Hematopoietic multipotent progenitor cell treated with erythropoietin and hydrocortisone succinate and interleukin-3 and kit ligand, for 6 days (in vitro differentiated cells): ENCODE measurements at regions not wholly inside any gene's neighbourhood (a gene's known extent, or its start where the extent isn't known, plus 50 kb on each side); places are given as distances from the start of the nearest gene placed in this dataset.
"Not testable (repeated sequence)": the region's sequence is repeated elsewhere in the genome, so short reads cannot be mapped to it uniquely, and the experiment has no call there.

Experiments used
- DNase-seq: peaks from one replicate; pipeline ENCODE4 v3.0.0-alpha.2; 2015

- peak; percentile 9 for DNase-seq
Observed at GRCh38 chr16:31754998-31755615, 118.5 kb upstream of the ZNF267 start.

- DNase-seq: no peak
Observed at GRCh38 chr16:31764103-31764502, 109.5 kb upstream of the ZNF267 start.

DNA sequence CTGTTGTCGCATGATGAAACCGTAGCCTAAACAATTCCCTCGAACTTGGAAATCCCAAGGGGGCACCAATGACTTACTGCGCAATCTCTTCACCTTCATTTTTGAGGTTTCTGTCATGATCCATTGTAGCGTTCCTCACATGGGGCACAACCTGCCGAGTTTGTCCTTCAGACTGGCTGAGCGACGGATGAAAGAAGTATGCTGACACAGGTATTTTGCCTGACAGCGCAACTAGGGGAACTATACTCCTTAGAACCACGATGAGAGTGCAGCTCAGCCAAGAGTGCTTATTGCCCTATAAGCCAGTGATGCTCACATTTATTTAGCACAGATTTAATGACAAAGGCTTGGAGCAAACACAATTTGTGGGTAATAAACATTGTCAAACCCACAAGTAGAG is 106.3 kb upstream of the ZNF267 start:
- no peak for DNase-seq

DNA sequence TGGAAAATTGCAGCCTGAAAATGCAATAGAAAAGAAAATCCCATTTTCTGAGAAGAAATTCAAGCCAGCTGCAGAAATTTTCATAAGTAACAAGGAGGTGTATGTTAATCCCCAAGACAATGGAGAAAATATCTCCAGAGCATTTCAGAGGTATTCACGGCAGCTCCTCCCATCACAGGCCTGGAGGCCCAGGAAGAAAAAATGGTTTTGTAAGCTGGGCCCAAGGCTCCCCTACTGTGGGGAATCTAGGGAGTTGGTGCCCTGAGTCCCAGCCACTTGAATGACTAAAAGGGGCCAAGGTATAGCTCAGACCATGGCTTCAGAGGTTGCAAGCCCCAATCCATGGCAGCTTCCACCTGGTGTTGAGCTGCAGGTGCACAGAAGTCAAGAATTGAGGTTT is 93.3 kb upstream of the ZNF267 start:
- DNase-seq: no peak

DNA sequence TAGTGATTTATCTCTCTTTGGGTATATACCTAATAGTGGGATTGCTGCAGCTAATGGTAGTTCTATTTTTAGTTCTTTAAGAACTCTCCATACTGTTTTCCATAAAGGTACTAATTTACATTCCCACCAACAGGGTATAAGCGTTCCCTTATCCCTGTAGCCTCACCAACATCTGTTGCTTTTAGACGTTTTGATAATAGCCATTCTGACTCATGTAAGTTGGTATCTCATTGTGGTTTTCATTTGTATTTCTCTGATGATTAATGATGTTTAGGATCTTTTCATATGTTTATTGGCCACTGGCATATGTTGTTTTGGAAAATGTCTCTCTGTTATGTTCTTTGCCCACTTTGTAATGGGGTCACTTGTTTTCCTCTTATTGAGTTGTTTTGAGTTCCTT is 88.5 kb upstream of the ZNF267 start:
- no peak for DNase-seq

- no peak for DNase-seq
Observed at GRCh38 chr16:31807086-31807485, 66.5 kb upstream of the ZNF267 start.

- no peak for DNase-seq
Observed at GRCh38 chr16:31810863-31811262, 62.7 kb upstream of the ZNF267 start.

DNA sequence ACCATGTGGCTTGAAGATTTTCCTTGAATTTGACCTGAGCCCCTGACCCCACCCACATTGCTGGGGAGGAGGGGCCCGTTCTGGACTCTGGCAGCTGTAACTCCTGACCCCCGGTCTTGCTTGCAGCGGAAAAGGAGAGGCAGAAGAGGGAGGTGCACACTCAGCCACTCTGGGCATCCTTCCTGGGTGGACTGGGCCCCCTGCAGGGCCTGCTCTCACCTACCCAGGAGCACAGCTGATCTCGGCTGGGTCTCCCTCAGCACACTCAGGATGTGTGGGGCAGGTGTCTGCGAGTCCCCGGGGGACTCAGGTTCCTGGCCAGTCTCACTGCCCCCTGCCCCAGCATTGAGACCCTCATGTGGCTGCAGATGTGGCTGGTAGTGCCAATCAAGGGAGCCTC is 57.5 kb upstream of the ZNF267 start:
- not testable (repeated sequence) for DNase-seq

DNA sequence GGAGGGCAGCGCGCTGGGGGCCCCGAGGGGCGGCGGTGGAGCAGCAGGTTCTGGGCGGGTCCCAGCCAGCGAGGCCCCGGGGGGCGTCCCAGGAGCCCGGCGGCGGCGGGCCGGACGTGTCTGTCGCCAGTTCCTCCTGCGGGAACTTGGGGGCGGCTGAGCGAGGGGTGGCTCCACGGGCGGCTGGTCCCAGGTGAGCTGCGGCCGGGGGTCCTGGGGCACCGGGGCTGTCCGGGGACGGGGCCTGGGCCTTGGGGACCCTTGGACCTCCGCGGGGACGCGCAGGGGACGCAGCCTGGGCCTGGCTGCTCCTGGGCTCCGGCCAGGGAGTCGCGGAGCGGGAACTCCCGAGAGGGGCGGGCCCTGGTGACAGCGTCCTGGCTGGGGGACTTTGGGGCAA is 54.2 kb upstream of the ZNF267 start:
- no peak for DNase-seq

DNA sequence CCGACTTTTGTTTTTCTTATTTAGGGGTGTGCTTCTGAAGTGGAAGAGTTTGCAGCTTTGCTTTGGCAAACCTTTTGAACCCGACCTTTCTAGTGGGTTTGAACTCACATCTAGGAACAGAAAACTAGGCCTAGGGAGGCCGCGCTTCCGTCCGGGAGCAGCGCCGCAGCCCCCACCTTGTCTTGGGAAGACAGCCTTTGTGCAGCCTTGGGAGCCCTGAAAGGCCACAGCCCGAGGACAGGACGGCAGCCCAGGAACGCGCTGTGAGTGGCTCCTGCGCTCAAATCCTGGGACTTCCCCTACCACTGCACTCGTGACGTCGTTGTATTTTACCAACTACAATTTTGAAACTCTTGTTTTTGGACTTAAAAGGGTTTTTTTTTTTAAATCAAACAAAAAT is 53.7 kb upstream of the ZNF267 start:
- no peak for DNase-seq
